Activated naive CD4-positive, alpha-beta T cell treated with anti-CD3 and anti-CD28 coated beads, Interleukin-2, amount 50 U/mL, for 72 hours (primary cell): ENCODE measurements at regions not wholly inside any gene's neighbourhood (a gene's known extent, or its start where the extent isn't known, plus 50 kb on each side); places are given as distances from the start of the nearest gene placed in this dataset.

ENCODE experiments used
- ATAC-seq, 2 donors: fragments of 150-1000 bp; cut with Tn5 transposase; 2 replicates each; pipeline ENCODE4 v1.10.0; 2021; ENCODE audit warnings: mild to moderate bottlenecking in 2 of 2, moderate library complexity in 2 of 2
- DNase-seq, 2 donors: peaks; one replicate each; pipeline ENCODE4 v3.0.0; 2021 to 2022; ENCODE audit warnings: low spot score in 2 of 2
- H3K27ac Mint-ChIP-seq, 2 donors: one replicate each; pipeline ENCODE4 v1.8.0; 2022; ENCODE audit warnings: mild to moderate bottlenecking in 2 of 2, mixed read lengths in 2 of 2
- H3K36me3 Mint-ChIP-seq, 2 donors: one replicate each; pipeline ENCODE4 v1.8.0; 2022; ENCODE audit warnings: mixed read lengths in 2 of 2
- H3K9me3 Mint-ChIP-seq, 2 donors: one replicate each; pipeline ENCODE4 v1.8.0; 2022; ENCODE audit warnings: mixed read lengths in 2 of 2

DNA sequence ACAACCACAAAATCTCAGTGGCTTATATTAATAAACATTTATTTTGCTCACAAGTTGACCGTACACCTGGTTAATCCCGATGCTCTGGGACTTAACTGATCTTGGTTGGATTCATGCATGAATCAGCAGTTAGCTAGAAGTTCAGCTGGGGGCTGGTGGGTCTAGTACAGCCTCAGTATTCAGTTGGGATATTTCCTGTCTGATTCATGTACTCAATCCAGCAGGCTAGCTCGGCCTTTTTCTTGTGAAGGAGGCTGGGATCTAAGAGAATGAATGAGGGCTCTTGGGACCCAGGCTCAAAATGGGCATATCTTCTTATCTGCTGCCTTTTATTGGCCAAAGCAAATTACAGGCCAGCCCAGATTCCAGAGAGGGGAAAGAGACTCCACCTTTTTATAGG is 178.8 kb downstream of the KCTD12 start:
- Mint-ChIP-seq H3K9me3 (no peaks in the 10 kb centered on the region), H3K36me3 (no peaks in the 10 kb centered on the region), H3K27ac (no peak overlapping the region)
- ATAC-seq (no peak), DNase-seq (no peak)

DNA sequence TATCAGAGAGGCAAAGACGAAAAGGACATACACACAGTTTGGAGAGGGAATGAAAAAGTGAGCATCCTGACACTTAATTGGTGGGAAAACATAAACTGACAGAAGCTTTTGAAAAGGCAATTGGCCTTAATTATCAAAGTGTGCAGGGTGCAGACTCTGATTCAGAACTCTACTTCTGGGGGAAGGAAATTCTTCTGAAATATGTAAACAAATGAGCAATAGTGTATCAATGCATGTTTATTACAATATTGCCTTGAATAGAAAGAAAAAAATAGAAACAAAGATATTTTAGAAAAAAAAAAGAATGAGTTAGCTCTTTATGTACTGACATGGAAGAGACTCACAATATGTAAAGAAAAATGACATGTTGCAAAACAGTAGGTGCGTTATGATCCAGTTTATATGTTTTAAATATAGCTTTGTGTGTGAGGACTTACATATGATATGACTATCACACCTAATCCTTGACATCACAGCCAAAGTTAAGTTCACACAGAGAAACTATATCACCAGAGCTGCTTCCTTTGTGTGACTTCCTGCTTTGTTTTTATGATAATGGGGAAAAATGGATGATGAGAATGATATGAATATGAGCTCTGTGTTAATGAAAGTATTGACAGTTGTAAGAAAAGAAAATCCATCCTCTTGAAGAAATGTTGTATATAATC is 182.4 kb downstream of the KCTD12 start:
- Mint-ChIP-seq H3K36me3 (peaks cover 0 to 4% of the 10 kb centered on the region in 2 donors), H3K27ac (no peak overlapping the region), H3K9me3 (no peaks in the 10 kb centered on the region)
- DNase-seq: no peak
- no peak for ATAC-seq

DNA sequence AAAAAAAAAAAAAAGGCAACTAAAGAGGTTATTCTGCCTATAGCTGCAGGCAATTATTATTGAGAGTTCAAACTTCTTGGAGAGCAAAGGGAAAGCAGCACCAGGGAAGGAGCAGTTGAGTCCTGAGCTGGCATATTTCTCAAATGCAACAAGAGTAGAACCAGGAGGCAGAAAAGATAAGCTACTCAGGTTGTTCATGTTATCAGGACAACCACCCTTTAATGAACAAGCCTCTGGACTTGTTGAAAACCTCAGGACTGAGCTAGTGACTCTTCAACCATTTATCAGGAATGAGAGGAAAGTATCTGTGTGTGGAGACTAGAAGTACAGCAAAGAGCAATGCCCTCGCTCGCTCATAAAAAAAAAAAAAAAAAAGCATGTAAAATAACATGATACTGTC is 183.0 kb downstream of the KCTD12 start:
- DNase-seq (no peak), ATAC-seq (no peak)
- no peaks in the 10 kb centered on the region for H3K9me3 Mint-ChIP-seq
- no peak overlapping the region for H3K27ac Mint-ChIP-seq
- H3K36me3 Mint-ChIP-seq: peaks cover 0 to 4% of the 10 kb centered on the region in 2 donors

DNA sequence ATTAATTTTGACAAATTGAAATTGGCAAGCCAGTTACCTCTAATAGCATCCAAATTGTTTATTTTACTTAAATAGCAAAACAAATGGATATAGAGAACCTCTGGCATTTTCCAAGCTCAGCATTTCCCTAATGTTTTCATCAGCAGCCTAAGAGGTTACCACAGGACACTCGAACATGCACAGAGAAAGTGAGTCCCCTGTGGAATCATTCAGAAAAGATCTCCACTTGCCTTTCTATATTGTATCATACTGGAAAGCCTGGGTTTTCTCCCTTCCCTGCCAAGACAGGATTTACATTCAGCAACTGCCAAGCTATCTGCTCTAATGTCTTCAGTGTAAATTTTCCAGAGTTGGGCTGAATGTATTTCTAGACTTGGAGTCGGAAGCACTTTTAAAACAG is 188.9 kb downstream of the KCTD12 start:
- Mint-ChIP-seq H3K27ac (no peak overlapping the region), H3K36me3 (peaks cover 0 to 4% of the 10 kb centered on the region in 2 donors), H3K9me3 (no peaks in the 10 kb centered on the region)
- ATAC-seq (no peak), DNase-seq (no peak)

DNA sequence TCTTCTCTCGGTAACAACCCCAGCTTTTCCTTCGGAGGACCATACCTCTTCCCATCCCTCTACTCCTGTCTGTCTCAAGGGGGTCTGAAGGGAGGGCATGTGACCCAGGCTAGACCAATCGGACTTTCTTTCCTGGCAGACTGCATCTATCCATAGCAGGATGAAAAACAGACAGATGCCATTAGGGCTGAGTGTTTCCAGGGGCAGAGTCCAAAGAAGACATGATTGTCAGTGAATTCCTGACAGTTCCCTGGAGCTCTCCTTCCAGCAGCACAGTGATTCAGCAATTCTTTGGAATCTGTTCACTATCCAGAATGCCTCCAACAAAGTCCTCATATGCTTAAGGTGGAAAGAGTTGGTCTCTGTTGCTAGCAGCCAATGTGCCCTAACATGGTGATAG is 189.8 kb downstream of the KCTD12 start:
- Mint-ChIP-seq H3K27ac (no peak overlapping the region), H3K9me3 (no peaks in the 10 kb centered on the region), H3K36me3 (peaks cover 0 to 4% of the 10 kb centered on the region in 2 donors)
- DNase-seq (no peak), ATAC-seq (no peak)

DNA sequence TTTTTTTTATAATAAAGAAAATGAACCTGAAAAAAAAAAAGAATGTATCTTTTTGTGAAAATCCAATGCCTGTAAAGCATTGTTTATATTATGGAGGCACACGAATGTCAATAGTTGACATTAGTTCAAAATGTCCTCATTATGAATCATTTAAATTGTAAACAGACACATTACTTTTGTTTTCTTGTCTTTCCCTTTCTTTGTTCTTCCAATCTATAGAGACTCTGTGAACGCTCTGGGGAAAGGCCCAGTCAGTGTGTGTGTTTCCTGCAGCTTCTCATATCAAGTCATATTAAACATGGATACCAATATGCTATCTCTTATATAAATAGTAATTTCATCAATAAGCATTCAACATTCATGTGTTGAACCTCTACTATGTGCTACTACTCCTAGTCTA is 193.1 kb downstream of the KCTD12 start:
- H3K9me3 Mint-ChIP-seq: no peaks in the 10 kb centered on the region

DNA sequence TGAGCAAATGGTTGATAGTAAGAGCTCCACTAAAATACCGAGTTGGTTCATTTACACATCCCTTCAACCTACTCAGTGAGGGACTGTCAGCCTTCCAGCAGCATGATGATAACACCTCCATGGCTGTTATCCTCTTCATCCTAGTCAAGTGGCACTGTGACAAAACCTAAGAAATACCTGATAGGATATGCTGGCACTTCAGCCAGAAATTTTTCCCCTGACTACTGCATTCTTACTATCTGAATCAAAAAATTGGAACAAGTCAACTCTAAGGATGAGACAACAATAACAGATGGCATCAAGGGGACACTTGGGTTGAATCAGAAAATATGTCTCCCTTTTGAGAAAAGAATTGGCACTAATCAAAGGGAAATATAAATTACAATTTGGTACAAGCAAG is 193.9 kb downstream of the KCTD12 start:
- DNase-seq: no peak
- H3K36me3 Mint-ChIP-seq: no peaks in the 10 kb centered on the region

More for the DNA sequence above, 193.1 kb downstream of the KCTD12 start:
- Mint-ChIP-seq H3K27ac (no peak overlapping the region), H3K36me3 (no peaks in the 10 kb centered on the region)
- DNase-seq (no peak), ATAC-seq (no peak)

DNA sequence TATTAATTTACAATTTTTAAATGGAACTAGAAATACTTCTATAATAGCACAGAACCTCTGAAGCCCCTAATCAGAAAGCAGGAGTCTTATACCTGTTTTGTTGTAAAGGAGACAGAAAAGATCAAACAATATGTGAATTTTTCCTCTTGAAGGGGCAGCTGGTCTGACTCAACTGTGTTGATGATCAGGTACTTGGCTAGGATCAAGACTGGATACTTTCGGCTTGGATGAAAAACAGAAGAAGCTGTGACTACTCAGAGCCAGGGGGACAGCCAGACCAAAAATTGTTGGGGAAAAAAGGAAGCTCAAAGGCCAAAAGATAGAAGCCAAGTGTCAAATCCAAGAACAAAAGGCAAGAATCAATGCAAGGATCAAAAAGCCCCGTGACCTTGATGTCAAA is 195.6 kb downstream of the KCTD12 start:
- ATAC-seq (no peak), DNase-seq (no peak)
- Mint-ChIP-seq H3K36me3 (no peaks in the 10 kb centered on the region), H3K9me3 (no peaks in the 10 kb centered on the region), H3K27ac (no peak overlapping the region)

More for the DNA sequence above, 193.9 kb downstream of the KCTD12 start:
- ATAC-seq: no peak
- no peak overlapping the region for H3K27ac Mint-ChIP-seq
- no peaks in the 10 kb centered on the region for H3K9me3 Mint-ChIP-seq

DNA sequence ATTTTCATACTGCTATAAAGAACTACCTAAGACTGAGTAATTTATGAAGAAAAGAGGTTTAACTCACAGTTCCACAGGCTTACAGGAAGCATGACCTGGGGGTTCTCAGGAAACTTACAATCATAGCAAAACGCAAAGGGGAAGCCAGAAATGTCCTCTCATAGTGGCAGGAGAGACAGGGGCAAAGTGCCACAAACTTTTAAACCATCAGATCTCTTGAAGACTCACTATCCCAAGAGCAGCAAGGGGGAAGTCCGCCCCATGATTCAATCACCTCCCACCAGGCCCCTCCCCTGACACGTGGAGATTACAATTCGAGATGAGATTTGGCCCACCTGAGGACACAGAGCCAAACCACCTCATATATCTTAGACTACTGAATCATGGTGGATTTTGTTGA is 198.7 kb downstream of the KCTD12 start:
- peak in 1 of 2 donors; percentile 18 for ATAC-seq
- no peak overlapping the region for H3K27ac Mint-ChIP-seq
- no peaks in the 10 kb centered on the region for H3K9me3 Mint-ChIP-seq
- H3K36me3 Mint-ChIP-seq: no peaks in the 10 kb centered on the region
- no peak for DNase-seq

DNA sequence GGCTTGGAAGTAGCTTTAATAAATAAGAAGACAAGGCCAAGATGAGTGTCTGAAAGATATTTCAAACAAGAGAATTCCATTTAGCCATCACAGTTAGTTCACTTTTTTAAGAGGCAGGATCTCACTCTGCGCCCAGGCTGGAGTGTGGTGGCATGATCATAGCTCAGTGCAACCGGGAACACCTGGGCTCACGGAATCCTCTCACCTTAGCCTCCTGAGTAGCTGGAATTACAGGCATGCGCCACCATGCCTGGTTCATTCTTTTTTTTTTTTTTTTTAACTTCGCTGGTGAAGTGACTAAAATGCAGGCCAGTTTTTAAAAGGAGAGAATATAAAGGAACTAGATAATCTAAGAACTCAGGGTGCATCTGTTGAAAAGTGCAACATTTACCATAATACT is 200.3 kb downstream of the KCTD12 start:
- no peaks in the 10 kb centered on the region for H3K36me3 Mint-ChIP-seq
- no peak for ATAC-seq

DNA sequence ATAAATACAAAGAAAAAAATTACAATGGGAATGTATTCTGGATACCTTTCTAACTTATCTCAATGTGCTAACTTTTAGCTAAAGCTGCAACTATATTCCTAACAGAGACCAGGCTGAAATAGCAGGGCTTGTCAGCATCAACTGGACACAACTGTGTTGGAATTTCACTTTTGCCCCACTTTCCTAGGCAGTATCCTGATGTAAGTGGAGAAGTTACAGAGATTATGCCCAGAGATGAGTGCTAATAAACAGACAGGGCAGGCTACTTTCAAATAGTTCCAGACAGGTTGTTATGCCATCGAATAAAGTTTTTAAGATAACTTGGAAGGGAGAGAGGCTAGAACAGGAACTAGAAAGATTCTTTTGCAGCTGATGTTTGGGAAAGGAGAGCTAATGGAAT is 201.9 kb downstream of the KCTD12 start:
- DNase-seq (no peak), ATAC-seq (no peak)
- H3K9me3 Mint-ChIP-seq: no peaks in the 10 kb centered on the region
- no peak overlapping the region for H3K27ac Mint-ChIP-seq
- no peaks in the 10 kb centered on the region for H3K36me3 Mint-ChIP-seq

More for the DNA sequence above, 200.3 kb downstream of the KCTD12 start:
- Mint-ChIP-seq H3K27ac (no peak overlapping the region), H3K9me3 (no peaks in the 10 kb centered on the region)
- DNase-seq: no peak

DNA sequence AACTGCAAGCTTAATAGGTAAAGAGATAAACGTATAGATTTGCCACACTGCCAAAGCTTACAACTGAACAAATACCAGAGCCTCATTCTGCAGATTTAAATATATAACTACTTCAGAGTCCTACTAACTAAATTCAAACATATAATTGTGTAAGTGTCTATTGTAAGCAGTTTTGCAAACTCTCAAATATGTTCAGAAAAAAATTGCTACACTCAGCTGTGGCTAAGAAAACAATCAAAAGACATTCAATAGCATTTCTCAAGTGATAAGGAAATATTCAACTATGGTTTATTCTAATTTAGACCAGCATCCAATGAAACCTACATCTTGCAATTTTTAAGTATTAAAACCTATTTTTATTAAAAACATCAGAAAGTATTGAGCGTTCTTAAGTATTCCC is 202.4 kb downstream of the KCTD12 start:
- DNase-seq (no peak), ATAC-seq (no peak)
- Mint-ChIP-seq H3K9me3 (no peaks in the 10 kb centered on the region), H3K36me3 (no peaks in the 10 kb centered on the region), H3K27ac (no peak overlapping the region)

DNA sequence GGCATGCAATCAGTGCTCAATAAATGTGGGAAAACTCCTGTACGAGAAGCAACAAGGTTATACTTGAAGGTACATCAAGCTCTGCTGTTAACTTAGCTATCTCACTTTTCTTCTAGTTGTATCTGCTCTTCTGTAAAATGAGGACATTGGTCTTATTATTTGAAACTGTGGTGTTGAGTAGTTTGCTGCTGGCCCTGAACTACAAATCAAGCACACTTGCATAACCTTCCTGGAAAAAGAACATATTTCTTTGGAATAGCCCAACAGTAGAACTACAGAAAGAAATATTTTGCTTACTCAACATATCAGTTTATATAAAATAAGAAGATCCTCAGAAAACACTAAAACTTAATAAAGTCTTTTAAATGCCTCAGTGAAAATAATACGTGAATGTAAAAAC is 203.0 kb downstream of the KCTD12 start:
- no peak overlapping the region for H3K27ac Mint-ChIP-seq

DNA sequence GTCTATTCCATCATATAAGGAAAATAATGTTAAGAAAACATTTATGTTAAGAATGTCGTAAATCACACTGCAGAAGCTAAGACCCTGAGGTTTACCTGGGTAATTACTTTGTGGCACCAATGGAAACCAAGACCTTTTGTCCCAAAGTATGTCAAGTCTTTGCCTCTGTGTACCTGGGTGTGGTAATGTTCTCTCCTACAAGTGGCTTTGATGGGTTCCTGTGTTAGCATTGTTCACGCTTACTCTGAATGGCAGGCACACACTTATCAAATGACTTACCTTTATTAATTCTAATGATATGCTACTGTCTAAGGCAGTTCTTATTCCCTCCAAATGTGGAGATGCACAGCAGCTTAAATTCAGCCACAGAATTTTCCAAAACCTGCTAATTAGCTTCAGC is 206.1 kb downstream of the KCTD12 start:
- DNase-seq: no peak
- no peaks in the 10 kb centered on the region for H3K36me3 Mint-ChIP-seq
- H3K27ac Mint-ChIP-seq: no peak overlapping the region
- ATAC-seq: no peak
- H3K9me3 Mint-ChIP-seq: no peaks in the 10 kb centered on the region

More for the DNA sequence above, 203.0 kb downstream of the KCTD12 start:
- ATAC-seq (no peak), DNase-seq (no peak)
- H3K36me3 Mint-ChIP-seq: no peaks in the 10 kb centered on the region
- H3K9me3 Mint-ChIP-seq: no peaks in the 10 kb centered on the region

DNA sequence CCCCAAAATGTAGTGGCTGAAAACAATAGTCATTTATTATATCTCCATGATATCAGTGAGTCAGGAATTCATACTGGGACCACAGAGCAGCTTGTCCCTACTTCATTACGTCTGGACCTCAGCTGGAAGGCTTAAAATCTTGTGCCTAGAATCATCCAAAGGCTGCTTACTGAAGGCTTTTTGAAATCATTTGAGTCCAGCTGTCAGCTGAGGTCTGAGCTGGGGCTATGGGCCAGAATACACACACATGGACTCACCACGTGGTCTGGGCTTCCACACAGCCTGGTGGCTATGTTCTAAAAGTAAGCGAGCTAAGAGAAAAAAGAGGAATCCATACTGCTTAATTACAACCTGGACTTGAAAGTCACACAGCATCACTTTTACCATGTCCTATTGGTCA is 209.2 kb downstream of the KCTD12 start:
- H3K9me3 Mint-ChIP-seq: no peaks in the 10 kb centered on the region
- DNase-seq (no peak), ATAC-seq (no peak)
- H3K36me3 Mint-ChIP-seq: no peaks in the 10 kb centered on the region
- no peak overlapping the region for H3K27ac Mint-ChIP-seq

DNA sequence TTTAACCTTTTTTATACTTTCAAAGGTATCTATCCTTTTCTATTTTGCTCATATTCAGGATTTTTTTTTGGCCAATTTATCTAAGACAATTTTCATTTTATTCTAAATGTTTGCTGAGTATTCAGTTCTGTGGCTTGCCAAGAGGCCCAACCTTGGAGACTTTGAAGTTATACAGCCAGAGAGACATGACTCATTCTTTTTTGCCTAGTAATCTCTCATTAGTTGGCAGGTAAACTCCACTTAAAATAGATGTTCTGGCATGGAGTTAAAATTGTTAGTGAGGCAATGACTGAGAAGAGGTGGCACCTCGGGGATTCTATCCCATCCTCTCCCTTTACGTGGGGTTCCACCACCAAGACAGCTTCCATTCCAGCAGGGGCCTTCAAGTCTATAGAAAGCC is 213.8 kb downstream of the KCTD12 start:
- Mint-ChIP-seq H3K9me3 (no peaks in the 10 kb centered on the region), H3K36me3 (no peaks in the 10 kb centered on the region), H3K27ac (no peak overlapping the region)
- no peak for DNase-seq
- ATAC-seq: no peak

DNA sequence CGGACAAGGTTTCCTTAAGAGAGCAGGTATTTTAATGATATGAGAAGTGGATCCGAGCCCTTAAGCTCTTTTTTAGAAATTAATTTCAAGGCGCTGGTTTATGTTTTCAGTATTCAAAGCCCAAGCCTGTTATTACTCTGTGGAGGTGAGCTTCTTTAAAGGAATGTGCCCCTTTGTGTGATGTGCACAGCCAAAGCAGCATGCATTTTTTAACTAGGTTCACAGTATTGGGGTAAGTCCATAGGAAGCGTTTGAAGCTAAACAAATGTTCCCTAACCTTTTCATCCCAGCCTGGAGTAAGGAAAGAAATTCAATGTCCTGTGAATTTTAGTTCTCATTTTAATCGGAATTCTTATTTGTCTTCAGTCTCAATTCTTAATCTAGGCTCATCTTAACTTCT is 217.5 kb downstream of the KCTD12 start:
- H3K36me3 Mint-ChIP-seq: no peaks in the 10 kb centered on the region
- ATAC-seq: no peak
- H3K9me3 Mint-ChIP-seq: no peaks in the 10 kb centered on the region
- no peak for DNase-seq
- no peak overlapping the region for H3K27ac Mint-ChIP-seq

DNA sequence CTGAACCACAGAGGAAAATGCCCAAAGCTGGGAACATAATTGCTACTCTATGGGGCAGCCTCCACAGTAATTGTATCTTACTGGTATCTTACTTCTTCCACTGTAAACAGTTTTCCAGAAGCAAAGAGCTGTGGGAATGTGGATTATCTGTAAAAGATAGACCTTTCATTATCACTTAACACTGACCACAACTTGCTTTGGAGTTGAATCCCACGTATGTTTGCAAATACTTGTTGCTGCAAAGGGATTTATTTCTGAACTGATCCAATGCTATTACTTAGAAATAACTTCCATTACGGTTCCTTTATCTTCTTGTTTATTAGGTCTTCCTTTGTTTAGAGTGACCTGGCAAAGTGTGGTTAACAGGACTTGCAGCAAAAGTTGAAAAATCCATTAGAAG is 218.1 kb downstream of the KCTD12 start:
- Mint-ChIP-seq H3K36me3 (no peaks in the 10 kb centered on the region), H3K27ac (no peak overlapping the region), H3K9me3 (no peaks in the 10 kb centered on the region)
- DNase-seq: no peak
- no peak for ATAC-seq

DNA sequence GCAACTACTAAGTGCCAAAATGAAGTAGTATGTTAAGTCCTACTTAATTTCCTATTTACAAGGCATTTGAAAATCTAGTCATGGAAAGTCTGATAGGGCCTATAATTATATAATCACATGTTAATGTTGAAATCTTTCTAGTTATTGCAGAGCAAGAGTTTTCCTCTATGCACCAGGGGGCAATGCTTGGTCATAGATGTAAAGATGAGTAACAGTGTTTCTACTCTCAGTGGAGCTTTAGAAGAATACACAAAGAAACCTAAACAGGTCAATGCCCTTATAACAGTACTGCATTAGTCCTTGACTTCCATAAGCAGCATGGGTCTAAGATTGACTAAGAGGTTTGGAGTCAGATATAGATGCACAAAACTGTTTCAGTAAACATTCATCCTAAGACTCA is 218.7 kb downstream of the KCTD12 start:
- ATAC-seq (peak; percentile 28 to 92), DNase-seq (no peak)
- Mint-ChIP-seq H3K36me3 (no peaks in the 10 kb centered on the region), H3K27ac (no peak overlapping the region), H3K9me3 (no peaks in the 10 kb centered on the region)
